Body of pancreas (tissue), 4 donors: ENCODE measurements at regions not wholly inside any gene's neighbourhood (a gene's known extent, or its start where the extent isn't known, plus 50 kb on each side); places are given as distances from the start of the nearest gene placed in this dataset.

Source experiments
- ATAC-seq: fragments of 150-250 bp; one replicate; pipeline ENCODE4 v1.9.1; 2016
- DNase-seq, 4 donors: peaks; one replicate each; pipeline ENCODE4 v3.0.0-alpha.2; 2019
- H3K27ac ChIP-seq, 4 donors: fragments of 200-600 bp; sonication (generic); 1 replicate in 3 of 4; 2 replicates in 1 of 4; pipeline versions ENCODE4 v1.5.1 to v1.6.1; 2016 to 2019; ENCODE audit warnings: mild to moderate bottlenecking in 1 of 4, mixed read lengths in 1 of 4, moderate library complexity in 1 of 4
- H3K27me3 ChIP-seq, 2 donors: fragments of 200-600 bp; sonication (generic); one replicate each; pipeline ENCODE4 v1.6.0; 2016; ENCODE audit warnings: mild to moderate bottlenecking in 1 of 2
- H3K36me3 ChIP-seq, 2 donors: fragments of 200-600 bp; sonication (generic); replicated peaks in 1 of 2; 2 replicates each; pipeline ENCODE4 v1.5.1; 2016; ENCODE audit warnings: low read depth in 2 of 2; ENCODE audit not compliant: insufficient read depth in 1 of 2
- H3K4me1 ChIP-seq: fragments of 200-600 bp; sonication (generic); one replicate; pipeline ENCODE4 v1.6.0; 2016
- H3K4me3 ChIP-seq, 2 donors: fragments of 200-600 bp; sonication (generic); 1 replicate in 1 of 2; 2 replicates in 1 of 2; pipeline ENCODE4 v1.5.1; 2016 to 2019
- H3K9me3 ChIP-seq, 3 donors: fragments of 200-600 bp; sonication (generic); 1 replicate in 2 of 3; 2 replicates in 1 of 3; pipeline ENCODE4 v1.5.1; 2016
- POLR2A ChIP-seq, 3 donors: fragments of 450-650 bp; IDR thresholded peaks; one replicate each; pipeline ENCODE4 v1.6.1; 2016; ENCODE audit warnings: antibody characterized with exemption in 3 of 3, mild to moderate bottlenecking in 2 of 3
- WGBS, 2 donors: methylation state at CpG; one replicate each; pipeline ENCODE4 v1.1.5; 2017; 5-methylcytosine and 5-hydroxymethylcytosine counted together
- intact Hi-C: fragments of 100-400 bp; cut with DNase I; formaldehyde crosslinking; loops from one replicate; pipeline ENCODE4 v1.15.1; 2023
- TF ChIP-seq, protein P1 (sequence below), 7 experiments: fragments of 450-650 bp in 4 of 7; fragments of 200-600 bp in 3 of 7; sonication (generic) in 3 of 7; IDR thresholded peaks; one replicate each; pipeline ENCODE4 v1.5.1; 2016 to 2019; ENCODE audit warnings: antibody characterized with exemption in 7 of 7

DNA sequence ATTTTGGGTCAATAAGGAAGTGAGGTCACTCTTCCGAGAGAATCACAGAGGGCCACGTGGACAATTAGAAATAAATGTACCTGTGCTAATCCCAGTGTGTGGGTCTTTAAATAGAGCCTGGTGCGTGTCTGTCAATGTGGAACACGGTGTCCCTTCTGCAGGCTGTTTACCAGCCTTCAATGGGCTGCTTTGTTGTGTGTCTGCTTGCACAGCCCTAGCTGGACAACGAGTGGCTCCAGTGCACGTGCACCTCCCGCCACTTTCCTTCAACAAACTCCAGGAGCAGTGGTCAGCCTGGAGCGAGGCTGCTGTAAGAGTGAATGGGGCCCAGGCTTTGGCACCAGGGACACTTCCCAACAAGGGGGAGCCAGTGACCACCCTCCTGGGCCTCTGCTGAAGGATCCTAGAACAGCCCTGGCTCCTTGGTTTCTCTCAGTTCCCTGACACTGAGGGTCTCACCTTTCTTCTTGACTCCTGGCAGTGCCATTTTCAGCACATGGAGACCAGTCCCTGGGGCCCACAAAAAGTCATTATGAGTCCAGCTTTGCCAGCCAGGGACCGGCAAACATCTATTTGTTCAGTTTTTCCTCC lies 76.1 kb downstream of the ISG20 start:
- no peak overlapping the region for H3K27ac ChIP-seq
- intact Hi-C loops, result no loop called here
- ATAC-seq (peak; percentile 33), DNase-seq (peak in 3 of 4 donors; percentile 40 to 45 (median 41))
- TF ChIP-seq, protein P1, sequence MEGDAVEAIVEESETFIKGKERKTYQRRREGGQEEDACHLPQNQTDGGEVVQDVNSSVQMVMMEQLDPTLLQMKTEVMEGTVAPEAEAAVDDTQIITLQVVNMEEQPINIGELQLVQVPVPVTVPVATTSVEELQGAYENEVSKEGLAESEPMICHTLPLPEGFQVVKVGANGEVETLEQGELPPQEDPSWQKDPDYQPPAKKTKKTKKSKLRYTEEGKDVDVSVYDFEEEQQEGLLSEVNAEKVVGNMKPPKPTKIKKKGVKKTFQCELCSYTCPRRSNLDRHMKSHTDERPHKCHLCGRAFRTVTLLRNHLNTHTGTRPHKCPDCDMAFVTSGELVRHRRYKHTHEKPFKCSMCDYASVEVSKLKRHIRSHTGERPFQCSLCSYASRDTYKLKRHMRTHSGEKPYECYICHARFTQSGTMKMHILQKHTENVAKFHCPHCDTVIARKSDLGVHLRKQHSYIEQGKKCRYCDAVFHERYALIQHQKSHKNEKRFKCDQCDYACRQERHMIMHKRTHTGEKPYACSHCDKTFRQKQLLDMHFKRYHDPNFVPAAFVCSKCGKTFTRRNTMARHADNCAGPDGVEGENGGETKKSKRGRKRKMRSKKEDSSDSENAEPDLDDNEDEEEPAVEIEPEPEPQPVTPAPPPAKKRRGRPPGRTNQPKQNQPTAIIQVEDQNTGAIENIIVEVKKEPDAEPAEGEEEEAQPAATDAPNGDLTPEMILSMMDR (IDR thresholded peaks at IDR 0.05), result no peak
- no peak for TF ChIP-seq POLR2A (IDR thresholded peaks at IDR 0.05)
- H3K27me3 ChIP-seq, result no peaks in the 10 kb centered on the region
- H3K36me3 ChIP-seq, result no peaks in the 10 kb centered on the region
- H3K4me3 ChIP-seq, result no peak overlapping the region
- WGBS, 2 donors, result 53 to 58% methylated on average over 4 to 9 of the region's 9 CpGs
- H3K9me3 ChIP-seq, result no peaks in the 10 kb centered on the region
- peaks cover 9% of the 10 kb centered on the region for H3K4me1 ChIP-seq

DNA sequence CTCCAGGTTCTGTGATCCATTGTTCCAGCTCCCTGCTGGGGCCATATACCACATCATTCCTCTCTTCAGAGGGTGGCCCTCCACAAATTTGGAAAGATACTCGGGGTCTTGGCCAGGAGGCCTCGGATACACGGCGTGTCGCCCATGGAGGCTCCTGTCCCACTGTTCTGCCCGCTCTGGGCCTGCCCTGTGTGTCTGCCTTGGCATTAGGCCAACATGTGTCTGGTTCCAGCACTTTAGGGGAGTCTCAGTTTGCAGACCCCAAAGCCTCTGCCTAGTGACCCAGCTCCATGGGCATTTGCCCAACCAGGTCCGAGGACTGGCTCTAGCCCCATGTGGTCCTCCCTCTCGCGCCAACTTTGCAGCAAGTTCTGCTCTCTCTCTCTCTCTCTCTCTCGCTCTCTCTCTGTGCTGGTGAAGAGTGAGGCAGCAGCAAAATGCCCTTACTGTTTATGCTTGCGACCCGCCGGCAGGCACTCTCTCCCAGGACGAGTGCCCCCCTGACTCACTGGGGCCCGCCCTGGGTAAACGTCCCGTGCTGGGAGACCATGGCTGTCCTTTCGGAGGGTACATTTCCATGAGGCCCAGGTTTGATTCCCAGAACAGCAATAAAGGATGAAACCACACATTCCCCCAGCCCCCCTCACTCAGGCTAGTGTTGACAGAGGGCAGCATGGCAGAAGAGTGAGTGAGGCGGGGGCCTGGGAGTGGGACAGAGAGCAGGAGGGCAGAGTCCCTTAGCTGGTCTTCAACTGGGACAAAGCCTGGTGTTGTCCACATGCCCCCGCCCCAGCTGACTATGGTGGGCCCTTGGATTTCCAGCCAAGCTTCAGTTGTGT lies 77.9 kb downstream of the ISG20 start:
- no peaks in the 10 kb centered on the region for H3K36me3 ChIP-seq
- intact Hi-C loops, result no loop called here
- ATAC-seq (no peak), DNase-seq (no peak)
- H3K4me1 ChIP-seq, result peaks cover 9% of the 10 kb centered on the region
- no peaks in the 10 kb centered on the region for H3K27me3 ChIP-seq
- no peaks in the 10 kb centered on the region for H3K9me3 ChIP-seq
- H3K27ac ChIP-seq, result no peak overlapping the region
- WGBS, 2 donors, result 80% methylated on average over 14 to 20 of the region's 20 CpGs
- no peak overlapping the region for H3K4me3 ChIP-seq
- TF ChIP-seq POLR2A (IDR thresholded peaks at IDR 0.05), result no peak
- TF ChIP-seq, protein P1 (IDR thresholded peaks at IDR 0.05), result no peak

DNA sequence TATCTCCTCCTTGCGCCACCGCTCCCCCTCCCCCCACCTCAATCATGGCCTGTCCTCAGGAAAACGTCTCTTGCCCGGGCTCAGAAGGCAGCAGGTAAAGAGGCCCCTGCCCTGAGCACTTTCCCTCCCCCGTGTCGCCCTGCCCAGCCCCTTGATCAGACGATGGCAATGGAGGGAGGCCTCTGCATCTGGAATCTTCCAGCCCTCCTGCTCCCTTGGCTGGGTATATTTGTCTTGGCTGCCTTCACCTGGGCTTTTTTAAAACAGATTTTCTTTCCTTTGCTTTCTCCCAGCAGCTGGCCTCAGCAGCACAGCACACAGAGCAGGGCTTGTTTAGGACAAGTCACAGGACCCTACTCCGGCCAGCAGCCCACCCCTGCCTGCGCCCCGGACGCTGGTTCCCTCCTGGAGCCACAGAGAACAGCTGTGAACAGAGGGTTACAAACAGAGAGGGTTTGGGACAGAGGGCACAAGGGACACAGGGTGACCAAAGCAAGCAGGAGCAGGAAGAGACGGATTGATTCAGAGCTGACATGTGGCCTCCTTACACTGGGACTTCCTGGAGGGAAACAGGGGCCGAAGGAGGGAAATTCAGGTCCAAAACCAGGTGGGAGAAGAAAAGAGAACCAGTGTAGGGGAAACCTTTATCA lies 78.7 kb downstream of the ISG20 start:
- intact Hi-C loops, result no loop called here
- Histone ChIP-seq H3K36me3 (no peaks in the 10 kb centered on the region), H3K27ac (no peak overlapping the region), H3K4me1 (peaks cover 9% of the 10 kb centered on the region), H3K4me3 (no peak overlapping the region), H3K27me3 (no peaks in the 10 kb centered on the region), H3K9me3 (no peaks in the 10 kb centered on the region)
- 51 to 52% methylated on average over 13 of the region's 13 CpGs for WGBS, 2 donors
- no peak for ATAC-seq
- DNase-seq, result no peak
- TF ChIP-seq, protein P1 (IDR thresholded peaks at IDR 0.05), result no peak
- TF ChIP-seq POLR2A (IDR thresholded peaks at IDR 0.05), result no peak

DNA sequence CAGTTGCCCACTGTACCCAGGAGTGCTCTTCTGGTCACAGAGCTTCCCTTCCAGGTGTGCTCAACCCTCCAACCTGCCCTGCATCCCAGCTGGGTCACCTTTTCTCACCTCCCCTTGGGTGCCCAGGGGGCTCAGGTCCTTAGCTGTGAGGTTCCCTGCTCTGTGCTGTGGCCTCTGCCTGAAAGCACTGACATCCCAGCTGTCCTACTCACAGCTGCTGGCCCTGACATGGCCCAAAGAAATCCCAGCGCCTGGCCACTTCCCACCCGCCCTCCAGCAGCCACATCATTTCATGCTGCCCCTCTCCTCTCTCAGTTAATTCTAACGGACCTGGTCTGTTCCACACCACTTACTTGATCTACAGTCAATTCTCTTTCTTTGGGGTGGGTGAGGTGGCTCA lies 79.9 kb downstream of the ISG20 start:
- intact Hi-C loops, result no loop called here
- H3K27me3 ChIP-seq, result no peaks in the 10 kb centered on the region
- peaks cover 9% of the 10 kb centered on the region for H3K4me1 ChIP-seq
- TF ChIP-seq, protein P1 (IDR thresholded peaks at IDR 0.05), result no peak
- no peak for TF ChIP-seq POLR2A (IDR thresholded peaks at IDR 0.05)
- no peaks in the 10 kb centered on the region for H3K9me3 ChIP-seq
- WGBS, 2 donors, result 74 to 86% methylated on average over 3 of the region's 3 CpGs
- H3K36me3 ChIP-seq, result no peaks in the 10 kb centered on the region
- ATAC-seq (no peak), DNase-seq (no peak)
- H3K4me3 ChIP-seq, result no peak overlapping the region
- no peak overlapping the region for H3K27ac ChIP-seq
